ENCODE measurements at regions not wholly inside any gene's neighbourhood (a gene's known extent, or its start where the extent isn't known, plus 50 kb on each side); places are given as distances from the start of the nearest gene placed in this dataset.
A peak's percentile ranks its signal among the peaks of the same experiment; 100 is the strongest.

- no peak overlapping the region for H3K27ac ChIP-seq
These were observed 216.9 kb upstream of the CDIN1 start for GRCh38 chr15:36362509-36362915.

GRCh38 chr15:36363335-36363734 lies 216.1 kb upstream of the CDIN1 start:
- TF ChIP-seq CTCF (IDR thresholded peaks at IDR 0.05), result no peak
- no peaks in the 10 kb centered on the region for H3K4me1 ChIP-seq
- H3K4me3 ChIP-seq, result no peak overlapping the region
- ATAC-seq, result no peak
- H3K9me3 ChIP-seq, result no peaks in the 10 kb centered on the region
- no peaks in the 10 kb centered on the region for H3K27me3 ChIP-seq (ENCODE audit: low read depth)
- no peak for DNase-seq
- H3K36me3 ChIP-seq, result no peaks in the 10 kb centered on the region
- intact Hi-C loops (cut with DNase I), result no loop called here
- no peak overlapping the region for H3K27ac ChIP-seq

More at GRCh38 chr15:36362509-36362915, 216.9 kb upstream of the CDIN1 start:
- Histone ChIP-seq H3K27me3 (ENCODE audit: low read depth) (no peaks in the 10 kb centered on the region), H3K36me3 (no peaks in the 10 kb centered on the region), H3K4me1 (peaks cover 5% of the 10 kb centered on the region), H3K9me3 (no peaks in the 10 kb centered on the region), H3K4me3 (no peak overlapping the region)
- peak; percentile 17 to 57 for ATAC-seq
- intact Hi-C loops (cut with DNase I), result no loop called here
- no peak for TF ChIP-seq CTCF (IDR thresholded peaks at IDR 0.05)
- no peak for DNase-seq

GRCh38 chr15:36364377-36364776 lies 215.0 kb upstream of the CDIN1 start:
- H3K36me3 ChIP-seq, result no peaks in the 10 kb centered on the region
- ATAC-seq (no peak), DNase-seq (no peak)
- H3K4me1 ChIP-seq, result no peaks in the 10 kb centered on the region
- H3K4me3 ChIP-seq, result no peak overlapping the region
- intact Hi-C loops (cut with DNase I), result no loop called here
- no peaks in the 10 kb centered on the region for H3K27me3 ChIP-seq (ENCODE audit: low read depth)
- no peaks in the 10 kb centered on the region for H3K9me3 ChIP-seq
- TF ChIP-seq CTCF (IDR thresholded peaks at IDR 0.05), result no peak
- H3K27ac ChIP-seq, result no peak overlapping the region

GRCh38 chr15:36365963-36366362 lies 213.5 kb upstream of the CDIN1 start:
- Histone ChIP-seq H3K4me1 (no peaks in the 10 kb centered on the region), H3K9me3 (no peaks in the 10 kb centered on the region), H3K36me3 (no peaks in the 10 kb centered on the region), H3K27ac (no peak overlapping the region), H3K27me3 (ENCODE audit: low read depth) (no peaks in the 10 kb centered on the region), H3K4me3 (no peak overlapping the region)
- no peak for TF ChIP-seq CTCF (IDR thresholded peaks at IDR 0.05)
- DNase-seq, result no peak
- intact Hi-C loops (cut with DNase I), result no loop called here
- no peak for ATAC-seq

- TF ChIP-seq CTCF (IDR thresholded peaks at IDR 0.05), result no peak
- no peak for ATAC-seq
- intact Hi-C loops (cut with DNase I), result no loop called here
- no peaks in the 10 kb centered on the region for H3K27me3 ChIP-seq (ENCODE audit: low read depth)
- H3K36me3 ChIP-seq, result no peaks in the 10 kb centered on the region
- DNase-seq, result no peak
- H3K4me3 ChIP-seq, result no peak overlapping the region
- H3K4me1 ChIP-seq, result no peaks in the 10 kb centered on the region
- no peak overlapping the region for H3K27ac ChIP-seq
- H3K9me3 ChIP-seq, result no peaks in the 10 kb centered on the region
These were observed 209.2 kb upstream of the CDIN1 start for GRCh38 chr15:36370051-36370730.
